IMR-90 (cell line): ENCODE measurements at regions not wholly inside any gene's neighbourhood (a gene's known extent, or its start where the extent isn't known, plus 50 kb on each side); places are given as distances from the start of the nearest gene placed in this dataset.

Experiments
- ATAC-seq: fragments of 200-7000 bp; cut with Tn5 transposase; 2 replicates; pipeline ENCODE4 v1.9.1; 2020; ENCODE audit warnings: low read depth, mild to moderate bottlenecking, moderate library complexity
- BruUV-seq: library from RNA; stranded (reverse); fragments of 400-500 nt; replicated peaks from 2 replicates; lab custom pipeline; 2021; lab: Mats Ljungman, UMichigan
- CTCF ChIA-PET: fragments of 300-600 bp; formaldehyde crosslinking; extraction: SDS; loops from one replicate; lab custom pipeline; 2021; ENCODE audit warnings: antibody characterized with exemption; lab: Yijun Ruan, JAX
- POLR2A ChIA-PET: fragments of 300-600 bp; sonication (Branson Sonifier 250); formaldehyde crosslinking; loops from one replicate; lab custom pipeline; 2022; ENCODE audit warnings: antibody characterized with exemption; ENCODE audit not compliant: unreplicated experiment; lab: Charles Lee
- DNase-seq: peaks from one replicate; pipeline ENCODE4 v3.0.0; 2013
- H2AFZ ChIP-seq: replicated peaks from 2 replicates; pipeline ENCODE3; 2013; ENCODE audit warnings: low read length, mild to moderate bottlenecking; ENCODE audit not compliant: poor library complexity
- H2AK5ac ChIP-seq: 2 replicates; pipeline ENCODE4 v1.6.1; 2013; ENCODE audit warnings: low read depth, low read length, inconsistent platforms
- H2AK9ac ChIP-seq: replicated peaks from 2 replicates; pipeline ENCODE3; 2013; ENCODE audit warnings: mild to moderate bottlenecking, low read depth, low read length, moderate library complexity; ENCODE audit not compliant: poor library complexity
- H2BK120ac ChIP-seq: 2 replicates; pipeline ENCODE4 v1.6.1; 2013; ENCODE audit warnings: low read depth, low read length, inconsistent platforms
- H2BK15ac ChIP-seq: 3 replicates; pipeline ENCODE4 v1.6.1; 2013; ENCODE audit warnings: low read depth, low read length, inconsistent platforms
- H2BK20ac ChIP-seq: 2 replicates; pipeline ENCODE4 v1.6.1; 2013; ENCODE audit warnings: low read depth, mild to moderate bottlenecking, inconsistent platforms, low read length, moderate library complexity
- H2BK5ac ChIP-seq: 2 replicates; pipeline ENCODE4 v1.6.1; 2013; ENCODE audit warnings: mild to moderate bottlenecking, low read depth, low read length, inconsistent platforms; ENCODE audit not compliant: poor library complexity, severe bottlenecking
- H3K14ac ChIP-seq: replicated peaks from 2 replicates; pipeline ENCODE4 v1.6.1; 2013; ENCODE audit warnings: low read depth, low read length, inconsistent platforms
- H3K18ac ChIP-seq: 2 replicates; pipeline ENCODE4 v1.6.1; 2013; ENCODE audit warnings: low read depth, low read length, control low read depth
- H3K23ac ChIP-seq: 2 replicates; pipeline ENCODE4 v1.6.1; 2013; ENCODE audit warnings: low read depth, low read length, inconsistent platforms
- H3K27ac ChIP-seq: 2 replicates; pipeline ENCODE4 v1.5.1; 2013; ENCODE audit warnings: mild to moderate bottlenecking, control low read depth, low read length; ENCODE audit not compliant: insufficient read depth
- H3K27me3 ChIP-seq: 2 replicates; pipeline ENCODE4 v1.6.1; 2013; ENCODE audit warnings: low read length; ENCODE audit not compliant: control insufficient read depth, insufficient read depth
- H3K36me3 ChIP-seq: 2 replicates; pipeline ENCODE4 v1.6.1; 2013; ENCODE audit warnings: low read length, mixed read lengths; ENCODE audit not compliant: control insufficient read depth, insufficient read depth
- H3K4ac ChIP-seq: 2 replicates; pipeline ENCODE4 v1.6.1; 2013; ENCODE audit warnings: low read depth, low read length, inconsistent platforms
- H3K4me1 ChIP-seq: 2 replicates; pipeline ENCODE4 v1.6.1; 2013; ENCODE audit warnings: low read length, mixed read lengths; ENCODE audit not compliant: control insufficient read depth, insufficient read depth
- H3K4me2 ChIP-seq: 2 replicates; pipeline ENCODE4 v1.6.1; 2013; ENCODE audit warnings: low read depth, mild to moderate bottlenecking, control low read depth, low read length, moderate library complexity
- H3K4me3 ChIP-seq: 2 replicates; pipeline ENCODE4 v1.5.1; 2013; ENCODE audit warnings: low read depth, mild to moderate bottlenecking, control low read depth, low read length, moderate library complexity; ENCODE audit not compliant: insufficient read depth
- H3K56ac ChIP-seq: 2 replicates; pipeline ENCODE4 v1.6.1; 2013; ENCODE audit warnings: low read length, inconsistent platforms; ENCODE audit not compliant: insufficient read depth; ENCODE audit errors: extremely low read depth
- H3K79me1 ChIP-seq, 2 experiments: 2 replicates each; pipeline ENCODE4 v1.6.1; 2013; ENCODE audit warnings: low read length in 2 of 2, inconsistent platforms in 1 of 2, low read depth in 1 of 2
- H3K9ac ChIP-seq: 2 replicates; pipeline ENCODE4 v1.6.1; 2013; ENCODE audit warnings: low read depth, low read length, control low read depth
- H3K9me1 ChIP-seq: 2 replicates; pipeline ENCODE4 v1.6.1; 2013; ENCODE audit warnings: low read length, inconsistent platforms; ENCODE audit not compliant: insufficient read depth
- H3K9me3 ChIP-seq: 2 replicates; pipeline ENCODE4 v1.6.1; 2013; ENCODE audit warnings: low read length; ENCODE audit not compliant: control insufficient read depth, insufficient read depth
- H4K20me1 ChIP-seq: 2 replicates; pipeline ENCODE4 v1.6.1; 2013; ENCODE audit warnings: low read length, inconsistent platforms; ENCODE audit not compliant: insufficient read depth
- H4K5ac ChIP-seq: 2 replicates; pipeline ENCODE4 v1.6.1; 2013; ENCODE audit warnings: mild to moderate bottlenecking, low read depth, low read length, control low read depth
- H4K8ac ChIP-seq, 2 experiments: 2 replicates each; pipeline ENCODE4 v1.6.1; 2013; ENCODE audit warnings: low read depth in 2 of 2, low read length in 2 of 2, control low read depth in 1 of 2, inconsistent platforms in 1 of 2
- H4K91ac ChIP-seq: 2 replicates; pipeline ENCODE4 v1.6.1; 2013; ENCODE audit warnings: low read depth, low read length, inconsistent platforms; ENCODE audit not compliant: insufficient read depth
- BHLHE40 ChIP-seq: fragments of 150-350 bp; IDR thresholded peaks from 2 replicates; pipeline ENCODE4 v1.6.1; 2016; ENCODE audit warnings: mild to moderate bottlenecking, low read depth, low read length
- CEBPB ChIP-seq: IDR thresholded peaks from 2 replicates; pipeline ENCODE4 v1.6.1; 2012; ENCODE audit warnings: low read depth, low read length, improper control_type of control experiment
- CHD1 ChIP-seq: IDR thresholded peaks from 2 replicates; pipeline ENCODE4 v1.6.1; 2012; ENCODE audit warnings: low read depth, low read length, improper control_type of control experiment
- FOS ChIP-seq: fragments of 150-350 bp; IDR thresholded peaks from 2 replicates; pipeline ENCODE4 v1.6.1; 2016; ENCODE audit warnings: low read depth, low read length
- MAFK ChIP-seq: IDR thresholded peaks from 2 replicates; pipeline ENCODE4 v1.6.1; 2012; ENCODE audit warnings: low read depth, low read length, improper control_type of control experiment
- MAZ ChIP-seq: IDR thresholded peaks from 2 replicates; pipeline ENCODE4 v1.6.1; 2012; ENCODE audit warnings: low read depth, mild to moderate bottlenecking, low read length, improper control_type of control experiment, moderate library complexity, borderline replicate concordance
- MXI1 ChIP-seq: IDR thresholded peaks from 2 replicates; pipeline ENCODE4 v1.6.1; 2012; ENCODE audit warnings: low read depth, mild to moderate bottlenecking, low read length, moderate library complexity, borderline replicate concordance
- NFE2L2 ChIP-seq: fragments of 150-350 bp; IDR thresholded peaks from 2 replicates; pipeline ENCODE4 v1.6.1; 2016; ENCODE audit warnings: low read depth, mild to moderate bottlenecking, low read length
- POLR2A ChIP-seq: IDR thresholded peaks from 2 replicates; pipeline ENCODE4 v1.6.1; 2012; ENCODE audit warnings: mild to moderate bottlenecking, low read depth, low read length
- RAD21 ChIP-seq: IDR thresholded peaks from 2 replicates; pipeline ENCODE4 v1.6.1; 2012; ENCODE audit warnings: low read length, improper control_type of control experiment
- RCOR1 ChIP-seq: IDR thresholded peaks from 2 replicates; pipeline ENCODE4 v1.6.1; 2012; ENCODE audit warnings: mild to moderate bottlenecking, low read length, improper control_type of control experiment; ENCODE audit not compliant: insufficient replicate concordance
- RFX5 ChIP-seq: IDR thresholded peaks from 2 replicates; pipeline ENCODE4 v1.8.0; 2012; ENCODE audit warnings: low read depth, mild to moderate bottlenecking, low read length, moderate library complexity
- SMC3 ChIP-seq: fragments of 150-350 bp; IDR thresholded peaks from 2 replicates; pipeline ENCODE4 v1.6.1; 2016; ENCODE audit warnings: low read depth, mild to moderate bottlenecking, antibody characterized with exemption, low read length, moderate library complexity
- WGBS, 2 experiments: methylation state at CpG; one replicate each; pipeline versions ENCODE4 v1.1.5 to v1.1.7; 2013; ENCODE audit warnings: missing lambda C conversion rate in 2 of 2; ENCODE audit not compliant: insufficient read length in 1 of 2; ENCODE audit errors: extremely low coverage in 2 of 2; 5-methylcytosine and 5-hydroxymethylcytosine counted together
- dilution Hi-C: fragments of 300-500 bp; cut with HindIII; formaldehyde crosslinking; loops from one replicate; pipeline ENCODE4 v1.14.3; 2018; ENCODE audit warnings: low sequenced_read_pairs; ENCODE audit not compliant: unreplicated experiment
- in situ Hi-C: fragments of 300-500 bp; cut with MboI; formaldehyde crosslinking; loops from 3 replicates; pipeline ENCODE4 v1.14.3; 2019; ENCODE audit warnings: low sequenced_read_pairs, inconsistent platforms, mixed read lengths
- intact Hi-C: fragments of 100-400 bp; cut with micrococcal nuclease; formaldehyde crosslinking; loops from 2 replicates; pipeline ENCODE4 v1.10.0; 2022
- TF ChIP-seq, protein P1 (sequence below): conservative IDR thresholded peaks from 2 replicates; pipeline ENCODE4 v1.5.1; 2012; ENCODE audit warnings: mild to moderate bottlenecking, low read depth, low read length, improper control_type of control experiment
- TF ChIP-seq, protein P2 (sequence below): fragments of 150-350 bp; IDR thresholded peaks from 2 replicates; pipeline ENCODE4 v1.6.1; 2017; ENCODE audit warnings: mild to moderate bottlenecking, antibody characterized with exemption, low read length, low read depth
- TF ChIP-seq, protein P3 (sequence below): fragments of 150-350 bp; IDR thresholded peaks from 2 replicates; pipeline ENCODE4 v1.6.1; 2016; ENCODE audit warnings: low read depth, mild to moderate bottlenecking, low read length, moderate library complexity, borderline replicate concordance

DNA sequence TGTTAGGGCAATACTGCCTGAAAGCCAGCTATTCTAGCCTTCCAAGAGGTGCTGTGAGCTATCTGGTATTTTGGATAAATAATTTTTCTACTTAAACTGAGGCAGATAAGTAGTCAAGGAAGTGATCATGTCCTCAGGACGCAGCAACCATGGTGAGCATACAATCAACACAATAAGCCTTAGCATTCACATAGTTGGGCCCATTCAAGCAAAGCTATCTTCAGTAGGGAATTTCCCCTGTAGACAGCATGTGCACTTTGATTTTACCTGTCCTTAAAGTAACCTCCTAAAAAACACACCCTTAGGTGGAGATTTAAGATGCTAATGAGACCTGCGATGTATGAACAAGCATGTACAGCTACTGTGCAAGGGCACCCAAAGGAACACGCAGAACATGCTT lies 76.2 kb upstream of the HCN1 start:
- no peaks in the 10 kb centered on the region for H3K79me1 ChIP-seq
- H4K91ac ChIP-seq: no peak overlapping the region
- no peak overlapping the region for H3K18ac ChIP-seq
- no peak overlapping the region for H3K56ac ChIP-seq
- H3K23ac ChIP-seq: no peak overlapping the region
- H2BK120ac ChIP-seq: no peak overlapping the region
- no peak overlapping the region for H3K14ac ChIP-seq
- no peaks in the 10 kb centered on the region for H3K9me1 ChIP-seq
- no peak overlapping the region for H2BK5ac ChIP-seq
- H3K9me3 ChIP-seq: peaks cover 2% of the 10 kb centered on the region; the same call in 1 of the 2 replicates
- TF ChIP-seq POLR2A: no peak
- no peak for TF ChIP-seq RAD21
- no peak for TF ChIP-seq SMC3
- TF ChIP-seq MAZ: no peak
- TF ChIP-seq NFE2L2: no peak
- TF ChIP-seq, protein P1, sequence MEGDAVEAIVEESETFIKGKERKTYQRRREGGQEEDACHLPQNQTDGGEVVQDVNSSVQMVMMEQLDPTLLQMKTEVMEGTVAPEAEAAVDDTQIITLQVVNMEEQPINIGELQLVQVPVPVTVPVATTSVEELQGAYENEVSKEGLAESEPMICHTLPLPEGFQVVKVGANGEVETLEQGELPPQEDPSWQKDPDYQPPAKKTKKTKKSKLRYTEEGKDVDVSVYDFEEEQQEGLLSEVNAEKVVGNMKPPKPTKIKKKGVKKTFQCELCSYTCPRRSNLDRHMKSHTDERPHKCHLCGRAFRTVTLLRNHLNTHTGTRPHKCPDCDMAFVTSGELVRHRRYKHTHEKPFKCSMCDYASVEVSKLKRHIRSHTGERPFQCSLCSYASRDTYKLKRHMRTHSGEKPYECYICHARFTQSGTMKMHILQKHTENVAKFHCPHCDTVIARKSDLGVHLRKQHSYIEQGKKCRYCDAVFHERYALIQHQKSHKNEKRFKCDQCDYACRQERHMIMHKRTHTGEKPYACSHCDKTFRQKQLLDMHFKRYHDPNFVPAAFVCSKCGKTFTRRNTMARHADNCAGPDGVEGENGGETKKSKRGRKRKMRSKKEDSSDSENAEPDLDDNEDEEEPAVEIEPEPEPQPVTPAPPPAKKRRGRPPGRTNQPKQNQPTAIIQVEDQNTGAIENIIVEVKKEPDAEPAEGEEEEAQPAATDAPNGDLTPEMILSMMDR: no peak
- TF ChIP-seq, protein P2, sequence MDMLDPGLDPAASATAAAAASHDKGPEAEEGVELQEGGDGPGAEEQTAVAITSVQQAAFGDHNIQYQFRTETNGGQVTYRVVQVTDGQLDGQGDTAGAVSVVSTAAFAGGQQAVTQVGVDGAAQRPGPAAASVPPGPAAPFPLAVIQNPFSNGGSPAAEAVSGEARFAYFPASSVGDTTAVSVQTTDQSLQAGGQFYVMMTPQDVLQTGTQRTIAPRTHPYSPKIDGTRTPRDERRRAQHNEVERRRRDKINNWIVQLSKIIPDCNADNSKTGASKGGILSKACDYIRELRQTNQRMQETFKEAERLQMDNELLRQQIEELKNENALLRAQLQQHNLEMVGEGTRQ: no peak
- TF ChIP-seq CEBPB: no peak
- no peak for TF ChIP-seq RCOR1
- TF ChIP-seq, protein P3, sequence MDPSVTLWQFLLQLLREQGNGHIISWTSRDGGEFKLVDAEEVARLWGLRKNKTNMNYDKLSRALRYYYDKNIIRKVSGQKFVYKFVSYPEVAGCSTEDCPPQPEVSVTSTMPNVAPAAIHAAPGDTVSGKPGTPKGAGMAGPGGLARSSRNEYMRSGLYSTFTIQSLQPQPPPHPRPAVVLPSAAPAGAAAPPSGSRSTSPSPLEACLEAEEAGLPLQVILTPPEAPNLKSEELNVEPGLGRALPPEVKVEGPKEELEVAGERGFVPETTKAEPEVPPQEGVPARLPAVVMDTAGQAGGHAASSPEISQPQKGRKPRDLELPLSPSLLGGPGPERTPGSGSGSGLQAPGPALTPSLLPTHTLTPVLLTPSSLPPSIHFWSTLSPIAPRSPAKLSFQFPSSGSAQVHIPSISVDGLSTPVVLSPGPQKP: no peak
- no peak for TF ChIP-seq MXI1
- no peak for TF ChIP-seq BHLHE40
- TF ChIP-seq FOS: no peak
- no peak for TF ChIP-seq RFX5
- no peak for TF ChIP-seq MAFK
- no peak for TF ChIP-seq CHD1
- H3K27me3 ChIP-seq: no peaks in the 10 kb centered on the region
- BruUV-seq: no TSS peak
- POLR2A ChIA-PET: no interaction called here
- in situ Hi-C loops: no loop called here
- H4K8ac ChIP-seq: no peak overlapping the region
- H3K36me3 ChIP-seq: no peaks in the 10 kb centered on the region
- no peak overlapping the region for H4K5ac ChIP-seq
- intact Hi-C loops: loop anchor here (5.0 kb wide), 1 partner anchor 735 kb away; no protein-coding TSS in a partner anchor
- ATAC-seq (no peak), DNase-seq (no peak)
- no peak overlapping the region for H3K4me2 ChIP-seq
- H3K27ac ChIP-seq: no peak overlapping the region
- no peak overlapping the region for H2AK5ac ChIP-seq
- CTCF ChIA-PET: interaction anchor here (0.6 kb wide), 1 partner anchor 13 kb away, joined by 3 read pairs; no protein-coding TSS in a partner anchor
- no peak overlapping the region for H3K9ac ChIP-seq
- H3K4me3 ChIP-seq: no peak overlapping the region
- no peak overlapping the region for H2AFZ ChIP-seq
- H3K4me1 ChIP-seq: no peaks in the 10 kb centered on the region
- no peaks in the 10 kb centered on the region for H4K20me1 ChIP-seq
- H2AK9ac ChIP-seq: no peak overlapping the region
- WGBS, 2 experiments: 20% methylated on average over 1 of the region's 3 CpGs; no CpG with 5 or more reads in 1 of the 2 experiments
- H2BK15ac ChIP-seq: no peak overlapping the region
- no peak overlapping the region for H3K4ac ChIP-seq
- dilution Hi-C loops: no loop called here
- no peak overlapping the region for H2BK20ac ChIP-seq
